ENCODE measurements at regions not wholly inside any gene's neighbourhood (a gene's known extent, or its start where the extent isn't known, plus 50 kb on each side); places are given as distances from the start of the nearest gene placed in this dataset.

DNA sequence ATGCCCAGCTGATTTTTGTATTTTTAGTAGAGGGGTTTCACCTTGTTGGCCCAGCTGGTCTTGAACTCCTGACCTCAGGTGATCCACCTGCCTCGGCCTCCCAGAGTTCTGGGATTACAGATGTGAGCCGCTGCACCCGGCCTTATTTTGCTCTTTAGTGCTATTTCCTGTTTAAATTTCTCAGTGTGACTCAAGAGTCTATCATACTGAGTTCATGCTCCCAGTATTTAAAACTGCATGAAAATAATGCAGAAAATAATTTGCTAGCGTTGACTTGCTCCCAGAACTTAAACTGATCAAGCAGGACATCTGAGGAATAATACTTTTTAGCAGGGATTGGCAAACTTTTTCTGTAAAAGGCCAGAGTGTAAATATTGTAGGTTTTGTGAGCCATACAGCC is 86.4 kb upstream of the C1orf21 start:
- no peak for DNase-seq (ENCODE audit: low spot score, unreplicated experiment)
- Mint-ChIP-seq H3K4me3 (ENCODE audit: low read depth) (no peak overlapping the region), H3K27ac (no peak overlapping the region), H3K4me1 (ENCODE audit: low read depth) (no peaks in the 10 kb centered on the region), H3K27me3 (peaks cover 2% of the 10 kb centered on the region), H3K36me3 (ENCODE audit: insufficient read depth) (no peaks in the 10 kb centered on the region), H3K9me3 (ENCODE audit: low read depth) (peaks cover 18% of the 10 kb centered on the region)
- TF ChIP-seq, protein P1, sequence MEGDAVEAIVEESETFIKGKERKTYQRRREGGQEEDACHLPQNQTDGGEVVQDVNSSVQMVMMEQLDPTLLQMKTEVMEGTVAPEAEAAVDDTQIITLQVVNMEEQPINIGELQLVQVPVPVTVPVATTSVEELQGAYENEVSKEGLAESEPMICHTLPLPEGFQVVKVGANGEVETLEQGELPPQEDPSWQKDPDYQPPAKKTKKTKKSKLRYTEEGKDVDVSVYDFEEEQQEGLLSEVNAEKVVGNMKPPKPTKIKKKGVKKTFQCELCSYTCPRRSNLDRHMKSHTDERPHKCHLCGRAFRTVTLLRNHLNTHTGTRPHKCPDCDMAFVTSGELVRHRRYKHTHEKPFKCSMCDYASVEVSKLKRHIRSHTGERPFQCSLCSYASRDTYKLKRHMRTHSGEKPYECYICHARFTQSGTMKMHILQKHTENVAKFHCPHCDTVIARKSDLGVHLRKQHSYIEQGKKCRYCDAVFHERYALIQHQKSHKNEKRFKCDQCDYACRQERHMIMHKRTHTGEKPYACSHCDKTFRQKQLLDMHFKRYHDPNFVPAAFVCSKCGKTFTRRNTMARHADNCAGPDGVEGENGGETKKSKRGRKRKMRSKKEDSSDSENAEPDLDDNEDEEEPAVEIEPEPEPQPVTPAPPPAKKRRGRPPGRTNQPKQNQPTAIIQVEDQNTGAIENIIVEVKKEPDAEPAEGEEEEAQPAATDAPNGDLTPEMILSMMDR (IDR thresholded peaks at IDR 0.05; ENCODE audit: unreplicated experiment), result no peak

GRCh38 chr1:184301227-184301626 is 85.6 kb upstream of the C1orf21 start:
- Mint-ChIP-seq H3K9me3 (ENCODE audit: low read depth) (peaks cover 25% of the 10 kb centered on the region), H3K4me3 (ENCODE audit: low read depth) (no peak overlapping the region)

GRCh38 chr1:184302346-184302745 is 84.5 kb upstream of the C1orf21 start:
- DNase-seq (ENCODE audit: low spot score, unreplicated experiment), result no peak
- no peak overlapping the region for H3K4me3 Mint-ChIP-seq (ENCODE audit: low read depth)
- no peak overlapping the region for H3K27ac Mint-ChIP-seq
- H3K4me1 Mint-ChIP-seq (ENCODE audit: low read depth), result no peaks in the 10 kb centered on the region
- TF ChIP-seq, protein P1 (IDR thresholded peaks at IDR 0.05; ENCODE audit: unreplicated experiment), result no peak
- peaks cover 2% of the 10 kb centered on the region for H3K27me3 Mint-ChIP-seq
- H3K9me3 Mint-ChIP-seq (ENCODE audit: low read depth), result peaks cover 33% of the 10 kb centered on the region
- no peaks in the 10 kb centered on the region for H3K36me3 Mint-ChIP-seq (ENCODE audit: insufficient read depth)

More at GRCh38 chr1:184301227-184301626, 85.6 kb upstream of the C1orf21 start:
- TF ChIP-seq, protein P1 (IDR thresholded peaks at IDR 0.05; ENCODE audit: unreplicated experiment), result no peak
- DNase-seq (ENCODE audit: low spot score, unreplicated experiment), result no peak
- Mint-ChIP-seq H3K27ac (no peak overlapping the region), H3K27me3 (peaks cover 2% of the 10 kb centered on the region), H3K4me1 (ENCODE audit: low read depth) (no peaks in the 10 kb centered on the region), H3K36me3 (ENCODE audit: insufficient read depth) (no peaks in the 10 kb centered on the region)

GRCh38 chr1:184310157-184310819 is 76.5 kb upstream of the C1orf21 start:
- no peak overlapping the region for H3K4me3 Mint-ChIP-seq (ENCODE audit: low read depth)
- H3K27me3 Mint-ChIP-seq, result peaks cover 14% of the 10 kb centered on the region
- no peaks in the 10 kb centered on the region for H3K36me3 Mint-ChIP-seq (ENCODE audit: insufficient read depth)
- TF ChIP-seq, protein P1 (IDR thresholded peaks at IDR 0.05; ENCODE audit: unreplicated experiment), result no peak
- H3K27ac Mint-ChIP-seq, result no peak overlapping the region
- DNase-seq (ENCODE audit: low spot score, unreplicated experiment), result no peak
- H3K4me1 Mint-ChIP-seq (ENCODE audit: low read depth), result peaks cover 5% of the 10 kb centered on the region
- H3K9me3 Mint-ChIP-seq (ENCODE audit: low read depth), result peaks cover 26% of the 10 kb centered on the region

GRCh38 chr1:184311580-184311979 is 75.2 kb upstream of the C1orf21 start:
- H3K27ac Mint-ChIP-seq, result no peak overlapping the region

More at GRCh38 chr1:184311580-184311979, 75.2 kb upstream of the C1orf21 start:
- no peaks in the 10 kb centered on the region for H3K36me3 Mint-ChIP-seq (ENCODE audit: insufficient read depth)
- TF ChIP-seq, protein P1 (IDR thresholded peaks at IDR 0.05; ENCODE audit: unreplicated experiment), result no peak
- no peak for DNase-seq (ENCODE audit: low spot score, unreplicated experiment)
- no peak overlapping the region for H3K4me3 Mint-ChIP-seq (ENCODE audit: low read depth)
- peaks cover 13% of the 10 kb centered on the region for H3K9me3 Mint-ChIP-seq (ENCODE audit: low read depth)
- peaks cover 18% of the 10 kb centered on the region for H3K27me3 Mint-ChIP-seq
- peaks cover 5% of the 10 kb centered on the region for H3K4me1 Mint-ChIP-seq (ENCODE audit: low read depth)

Measured in progenitor cell of endocrine pancreas (in vitro differentiated cells).